GM12878 (cell line): ENCODE measurements at regions not wholly inside any gene's neighbourhood (a gene's known extent, or its start where the extent isn't known, plus 50 kb on each side); places are given as distances from the start of the nearest gene placed in this dataset.

Experiments used
- ATAC-seq: fragments of 200-7000 bp; cut with Tn5 transposase; 3 replicates; pipeline ENCODE4 v1.9.1; 2020; ENCODE audit warnings: mild to moderate bottlenecking, moderate library complexity
- BruUV-seq: library from RNA; stranded (reverse); fragments of 400-500 nt; replicated peaks from 2 replicates; lab custom pipeline; 2021; lab: Mats Ljungman, UMichigan
- CTCF ChIA-PET: fragments of 300-600 bp; sonication (Branson Sonifier 250); formaldehyde crosslinking; extraction: SDS; loops from one replicate; lab custom pipeline; 2021; ENCODE audit warnings: inconsistent platforms; lab: Yijun Ruan, JAX
- POLR2A ChIA-PET: fragments of 350-600 bp; formaldehyde crosslinking; extraction: SDS; loops from one replicate; lab custom pipeline; 2021; ENCODE audit warnings: inconsistent platforms; lab: Charles Lee
- RAD21 ChIA-PET: fragments of 300-600 bp; sonication (Branson Sonifier 250); formaldehyde crosslinking; loops from one replicate; lab custom pipeline; 2023; ENCODE audit warnings: antibody characterized with exemption; ENCODE audit not compliant: unreplicated experiment; lab: Charles Lee
- SMC1A ChIA-PET: fragments of 300-600 bp; sonication (Branson Sonifier 250); formaldehyde crosslinking; loops from one replicate; lab custom pipeline; 2023; ENCODE audit not compliant: unreplicated experiment, uncharacterized antibody; lab: Charles Lee
- DNase-seq: peaks from one replicate; pipeline ENCODE4 v3.0.0-alpha.2; 2011; ENCODE audit warnings: low read depth, low spot score
- FAIRE-seq: peaks from 3 replicates; lab custom pipeline; 2011; peaks lifted over from hg19 to GRCh38; lab: Jason Lieb, UNC
- H2AFZ ChIP-seq: 2 replicates; pipeline ENCODE4 v1.6.0; 2011; ENCODE audit warnings: low read depth, low read length, control low read depth; ENCODE audit not compliant: control insufficient read depth
- H3K27ac ChIP-seq: 2 replicates; pipeline ENCODE4 v1.5.1; 2011; ENCODE audit warnings: control low read depth; ENCODE audit not compliant: control insufficient read depth, insufficient read depth
- H3K27me3 ChIP-seq, 2 experiments: replicated peaks in 1 of 2; 2 replicates each; pipeline versions ENCODE4 v1.6.0 to v1.6.1; 2011; ENCODE audit warnings: low read length in 1 of 2; ENCODE audit not compliant: control insufficient read depth in 2 of 2, insufficient read depth in 2 of 2
- H3K36me3 ChIP-seq, 2 experiments: 2 replicates each; pipeline ENCODE4 v1.5.1; 2011; ENCODE audit warnings: low read length in 1 of 2; ENCODE audit not compliant: control insufficient read depth in 2 of 2, insufficient read depth in 2 of 2
- H3K4me1 ChIP-seq: 2 replicates; pipeline ENCODE4 v1.6.1; 2011; ENCODE audit warnings: mild to moderate bottlenecking, low read length, moderate library complexity, mixed read lengths; ENCODE audit not compliant: control insufficient read depth, insufficient read depth
- H3K4me2 ChIP-seq: 2 replicates; pipeline ENCODE4 v1.6.0; 2011; ENCODE audit warnings: control low read depth; ENCODE audit not compliant: control insufficient read depth, insufficient read depth
- H3K4me3 ChIP-seq: fragments of 200-600 bp; sonication (generic); 2 replicates; pipeline ENCODE4 v1.5.1; 2016
- H3K79me2 ChIP-seq: 2 replicates; pipeline ENCODE4 v1.6.0; 2011; ENCODE audit warnings: low read length; ENCODE audit not compliant: control insufficient read depth, insufficient read depth
- H3K9ac ChIP-seq: 2 replicates; pipeline ENCODE4 v1.8.0; 2011; ENCODE audit warnings: low read length, control low read depth, mixed read lengths; ENCODE audit not compliant: control insufficient read depth, insufficient read depth
- H3K9me3 ChIP-seq: replicated peaks from 3 replicates; pipeline ENCODE4 v1.5.1; 2011; ENCODE audit warnings: mild to moderate bottlenecking, low read length; ENCODE audit not compliant: control insufficient read depth, insufficient read depth
- H4K20me1 ChIP-seq: 2 replicates; pipeline ENCODE4 v1.6.0; 2011; ENCODE audit not compliant: control insufficient read depth, insufficient read depth
- ATF7 ChIP-seq: fragments of 450-650 bp; IDR thresholded peaks from 2 replicates; pipeline ENCODE4 v1.6.1; 2016; ENCODE audit warnings: low read depth, mild to moderate bottlenecking
- FOXM1 ChIP-seq: IDR thresholded peaks from 2 replicates; pipeline ENCODE4 v1.6.1; 2012; ENCODE audit warnings: low read depth, mild to moderate bottlenecking, inconsistent platforms, low read length, moderate library complexity
- NKRF ChIP-seq: fragments of 450-650 bp; conservative IDR thresholded peaks from 2 replicates; pipeline ENCODE4 v1.6.1; 2017; ENCODE audit warnings: mild to moderate bottlenecking, moderate library complexity
- PAX5 ChIP-seq: IDR thresholded peaks from 2 replicates; pipeline ENCODE4 v1.6.1; 2011; ENCODE audit warnings: low read depth, low read length, borderline replicate concordance
- PBX3 ChIP-seq: IDR thresholded peaks from 2 replicates; pipeline ENCODE4 v1.6.1; 2011; ENCODE audit warnings: mild to moderate bottlenecking, low read depth, low read length, moderate library complexity; ENCODE audit not compliant: insufficient replicate concordance
- RCOR1 ChIP-seq: conservative IDR thresholded peaks from 2 replicates; pipeline ENCODE4 v1.6.1; 2012; ENCODE audit warnings: low read depth, low read length, improper control_type of control experiment
- SMC3 ChIP-seq: IDR thresholded peaks from 2 replicates; pipeline ENCODE4 v1.6.1; 2011; ENCODE audit warnings: low read length, improper control_type of control experiment, borderline replicate concordance
- WGBS: methylation state at CpG from one replicate; pipeline ENCODE4 v1.1.6; 2016; ENCODE audit warnings: low lambda C conversion rate; ENCODE audit not compliant: insufficient replicate concordance, insufficient coverage; ENCODE audit errors: missing lambda C conversion rate; 5-methylcytosine and 5-hydroxymethylcytosine counted together
- in situ Hi-C: fragments of 300-500 bp; cut with MboI; formaldehyde crosslinking; loops from 9 replicates; pipeline ENCODE4 v1.14.3; 2018; ENCODE audit warnings: mixed read lengths
- intact Hi-C: fragments of 100-400 bp; cut with micrococcal nuclease; formaldehyde crosslinking; loops from one replicate; pipeline ENCODE4 v1.14.2; 2022; ENCODE audit not compliant: unreplicated experiment

- Histone ChIP-seq H3K79me2 (no peaks in the 10 kb centered on the region), H3K9ac (no peak overlapping the region), H3K36me3 (no peaks in the 10 kb centered on the region), H3K4me1 (no peaks in the 10 kb centered on the region), H3K27me3 (peaks cover 0 to 14% of the 10 kb centered on the region in 2 experiments; a peak in 3 of 4 replicates), H3K4me2 (no peak overlapping the region), H4K20me1 (no peaks in the 10 kb centered on the region), H3K9me3 (no peaks in the 10 kb centered on the region), H2AFZ (no peak overlapping the region), H3K27ac (no peak overlapping the region), H3K4me3 (no peak overlapping the region)
- no peak for TF ChIP-seq FOXM1
- RAD21 ChIA-PET, result no interaction called here
- DNase-seq (no peak), FAIRE-seq (no peak), ATAC-seq (no peak)
- in situ Hi-C loops, result no loop called here
- intact Hi-C loops, result no loop called here
- WGBS, result 19% methylated on average over 6 of the region's 6 CpGs
- SMC1A ChIA-PET, result no interaction called here
- BruUV-seq, result no TSS peak
- POLR2A ChIA-PET, result no interaction called here
- CTCF ChIA-PET, result interaction anchor here (0.6 to 3.2 kb wide), 4 partner anchors 11 to 148 kb away, joined by 3 to 21 read pairs (median 5); no protein-coding TSS in a partner anchor
Measured at GRCh38 chr16:85263239-85263585, 150.9 kb upstream of the CIBAR2 start.

- Histone ChIP-seq H3K4me1 (no peaks in the 10 kb centered on the region), H3K36me3 (no peaks in the 10 kb centered on the region), H3K79me2 (no peaks in the 10 kb centered on the region), H2AFZ (no peak overlapping the region), H3K9me3 (no peaks in the 10 kb centered on the region), H3K27me3 (peaks cover 0 to 11% of the 10 kb centered on the region in 2 experiments; a peak in 3 of 4 replicates), H3K27ac (no peak overlapping the region), H3K9ac (no peak overlapping the region), H3K4me3 (no peak overlapping the region)
- ChIA-PET POLR2A (no interaction called here), CTCF (interaction anchor here (0.7 to 3.2 kb wide), 2 partner anchors 12 to 19 kb away, joined by 3 to 21 read pairs; no protein-coding TSS in a partner anchor)
- DNase-seq, result no peak
- no TSS peak for BruUV-seq
- in situ Hi-C loops, result no loop called here
- FAIRE-seq, result no peak
- TF ChIP-seq RCOR1 (no peak), SMC3 (no peak), PAX5 (no peak), NKRF (no peak), PBX3 (no peak), ATF7 (no peak)
- TF ChIP-seq, all 136 proteins: peak for 0
- 59% methylated on average over 15 of the region's 15 CpGs for WGBS
- ChIA-PET RAD21 (no interaction called here), SMC1A (no interaction called here)
- no peaks in the 10 kb centered on the region for H4K20me1 ChIP-seq
- no peak for ATAC-seq
- intact Hi-C loops, result no loop called here
- H3K4me2 ChIP-seq, result no peak overlapping the region
Measured at GRCh38 chr16:85264752-85265151, 152.5 kb upstream of the CIBAR2 start.
